Caco-2 (cell line): ENCODE measurements at regions not wholly inside any gene's neighbourhood (a gene's known extent, or its start where the extent isn't known, plus 50 kb on each side); places are given as distances from the start of the nearest gene placed in this dataset.

Experiments
- BruUV-seq: library from RNA; stranded (reverse); fragments of 400-500 nt; replicated peaks from 2 replicates; lab custom pipeline; 2021; lab: Mats Ljungman, UMichigan
- CTCF ChIA-PET: fragments of 300-600 bp; sonication (Branson Sonifier 250); formaldehyde crosslinking; loops from one replicate; lab custom pipeline; 2022; ENCODE audit warnings: antibody characterized with exemption; lab: Charles Lee
- POLR2A ChIA-PET: fragments of 300-600 bp; sonication (Branson Sonifier 250); formaldehyde crosslinking; loops from one replicate; lab custom pipeline; 2022; ENCODE audit warnings: antibody characterized with exemption; lab: Charles Lee
- DNase-seq, 2 experiments: peaks; one replicate each; pipeline versions ENCODE4 v3.0.0 to v3.0.0-alpha.2; 2020 to 2022
- H3K27me3 ChIP-seq: replicated peaks from 2 replicates; pipeline ENCODE4 v1.6.0; 2011; ENCODE audit warnings: low read length; ENCODE audit not compliant: control insufficient read depth, insufficient read depth
- H3K36me3 ChIP-seq: 2 replicates; pipeline ENCODE4 v1.5.1; 2011; ENCODE audit warnings: low read length; ENCODE audit not compliant: control insufficient read depth, insufficient read depth
- H3K4me1 ChIP-seq: fragments of 250-450 bp; sonication (Bioruptor Pico); 2 replicates; pipeline ENCODE4 v1.5.1; 2020; ENCODE audit warnings: mild to moderate bottlenecking
- H3K4me3 ChIP-seq: 2 replicates; pipeline ENCODE4 v1.5.1; 2011; ENCODE audit warnings: low read depth, mild to moderate bottlenecking, control low read depth, low read length
- H3K9me3 ChIP-seq: fragments of 250-450 bp; sonication (Bioruptor Pico); 2 replicates; pipeline ENCODE4 v1.5.1; 2020; ENCODE audit warnings: mild to moderate bottlenecking, moderate library complexity
- H3K27ac Mint-ChIP-seq: one replicate; pipeline ENCODE4 v1.8.0; 2022; ENCODE audit warnings: mixed read lengths; ENCODE audit not compliant: unreplicated experiment
- H3K27me3 Mint-ChIP-seq: one replicate; pipeline ENCODE4 v1.8.0; 2022; ENCODE audit warnings: mixed read lengths; ENCODE audit not compliant: insufficient read depth, unreplicated experiment
- H3K36me3 Mint-ChIP-seq: one replicate; pipeline ENCODE4 v1.8.0; 2022; ENCODE audit warnings: mild to moderate bottlenecking, mixed read lengths; ENCODE audit not compliant: insufficient read depth, unreplicated experiment
- H3K4me1 Mint-ChIP-seq: one replicate; pipeline ENCODE4 v1.8.0; 2022; ENCODE audit warnings: low read depth, mixed read lengths; ENCODE audit not compliant: unreplicated experiment
- H3K4me3 Mint-ChIP-seq: one replicate; pipeline ENCODE4 v1.8.0; 2022; ENCODE audit warnings: mild to moderate bottlenecking, moderate library complexity, mixed read lengths; ENCODE audit not compliant: unreplicated experiment
- H3K9me3 Mint-ChIP-seq: one replicate; pipeline ENCODE4 v1.8.0; 2022; ENCODE audit warnings: mixed read lengths; ENCODE audit not compliant: unreplicated experiment
- intact Hi-C: fragments of 100-400 bp; cut with micrococcal nuclease; formaldehyde crosslinking; loops from one replicate; pipeline ENCODE4 v1.10.0; 2022; ENCODE audit not compliant: unreplicated experiment
- TF ChIP-seq, protein P1 (sequence below), 2 experiments: fragments of 200-600 bp in 1 of 2; IDR thresholded peaks; 1 replicate in 1 of 2; 2 replicates in 1 of 2; pipeline versions ENCODE4 v1.5.1 to v1.8.0; 2011 to 2022; ENCODE audit warnings: antibody characterized with exemption in 1 of 2, control low read depth in 1 of 2, inconsistent platforms in 1 of 2, low read depth in 1 of 2, low read length in 1 of 2, mild to moderate bottlenecking in 1 of 2, moderate library complexity in 1 of 2; ENCODE audit not compliant: insufficient read depth in 1 of 2, severe bottlenecking in 1 of 2, unreplicated experiment in 1 of 2

DNA sequence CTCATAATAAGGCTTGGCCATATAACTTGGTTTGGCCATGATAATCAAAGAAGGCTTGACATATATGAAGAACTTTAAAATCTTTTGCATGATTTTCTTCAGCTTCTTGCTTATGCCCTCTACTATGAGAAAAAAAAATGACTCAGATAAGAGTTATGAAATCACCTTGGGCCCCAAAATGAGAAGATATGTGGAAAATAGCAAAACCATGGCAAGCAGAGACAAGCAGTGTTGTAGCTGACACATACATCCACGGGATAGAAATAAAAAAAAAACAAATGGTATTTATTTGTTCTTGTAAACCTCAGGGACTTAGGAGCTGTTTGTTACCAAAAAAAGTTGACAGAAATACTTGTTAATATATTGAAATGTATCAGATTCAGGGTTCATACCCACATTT is 614.8 kb upstream of the BCHE start:
- Histone ChIP-seq H3K9me3 (no peaks in the 10 kb centered on the region; the same call in 1 of the 2 replicates), H3K4me1 (peaks cover 42% of the 10 kb centered on the region), H3K4me3 (no peak overlapping the region), H3K27me3 (no peaks in the 10 kb centered on the region), H3K36me3 (no peaks in the 10 kb centered on the region)
- POLR2A ChIA-PET, result no interaction called here
- Mint-ChIP-seq H3K27me3 (no peaks in the 10 kb centered on the region), H3K9me3 (peaks cover 19% of the 10 kb centered on the region), H3K4me3 (no peak overlapping the region), H3K4me1 (peaks cover 23% of the 10 kb centered on the region), H3K36me3 (no peaks in the 10 kb centered on the region), H3K27ac (no peak overlapping the region)
- CTCF ChIA-PET, result no interaction called here
- TF ChIP-seq, protein P1, sequence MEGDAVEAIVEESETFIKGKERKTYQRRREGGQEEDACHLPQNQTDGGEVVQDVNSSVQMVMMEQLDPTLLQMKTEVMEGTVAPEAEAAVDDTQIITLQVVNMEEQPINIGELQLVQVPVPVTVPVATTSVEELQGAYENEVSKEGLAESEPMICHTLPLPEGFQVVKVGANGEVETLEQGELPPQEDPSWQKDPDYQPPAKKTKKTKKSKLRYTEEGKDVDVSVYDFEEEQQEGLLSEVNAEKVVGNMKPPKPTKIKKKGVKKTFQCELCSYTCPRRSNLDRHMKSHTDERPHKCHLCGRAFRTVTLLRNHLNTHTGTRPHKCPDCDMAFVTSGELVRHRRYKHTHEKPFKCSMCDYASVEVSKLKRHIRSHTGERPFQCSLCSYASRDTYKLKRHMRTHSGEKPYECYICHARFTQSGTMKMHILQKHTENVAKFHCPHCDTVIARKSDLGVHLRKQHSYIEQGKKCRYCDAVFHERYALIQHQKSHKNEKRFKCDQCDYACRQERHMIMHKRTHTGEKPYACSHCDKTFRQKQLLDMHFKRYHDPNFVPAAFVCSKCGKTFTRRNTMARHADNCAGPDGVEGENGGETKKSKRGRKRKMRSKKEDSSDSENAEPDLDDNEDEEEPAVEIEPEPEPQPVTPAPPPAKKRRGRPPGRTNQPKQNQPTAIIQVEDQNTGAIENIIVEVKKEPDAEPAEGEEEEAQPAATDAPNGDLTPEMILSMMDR (IDR thresholded peaks at IDR 0.05; ENCODE audit: insufficient read depth in 1 of 2, low read depth in 1 of 2, low read length in 1 of 2, severe bottlenecking in 1 of 2, unreplicated experiment in 1 of 2), result no peak
- no TSS peak for BruUV-seq
- DNase-seq, result no peak
- intact Hi-C loops, result no loop called here

DNA sequence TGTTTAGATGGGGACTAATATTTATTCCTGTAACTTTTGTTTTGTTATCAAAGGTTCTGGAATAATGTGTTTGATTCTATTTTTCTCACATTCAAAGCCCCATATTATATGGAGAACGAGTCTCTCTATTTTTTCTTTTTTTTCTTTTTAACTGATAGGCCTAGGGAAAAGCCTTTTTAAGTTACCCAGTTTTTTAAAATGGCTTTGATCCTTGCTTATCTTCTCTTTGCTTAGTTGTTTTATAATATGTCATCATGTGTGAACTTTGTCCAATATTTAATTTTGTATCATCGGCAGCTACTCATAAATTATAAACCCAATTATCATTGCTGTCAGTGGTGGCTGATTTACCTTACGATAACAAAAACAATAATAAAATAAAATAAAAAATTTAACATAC is 610.3 kb upstream of the BCHE start:
- no peak overlapping the region for H3K4me3 Mint-ChIP-seq
- no peaks in the 10 kb centered on the region for H3K9me3 Mint-ChIP-seq
- H3K4me1 Mint-ChIP-seq, result peaks cover 8% of the 10 kb centered on the region
- TF ChIP-seq, protein P1 (IDR thresholded peaks at IDR 0.05; ENCODE audit: insufficient read depth in 1 of 2, low read depth in 1 of 2, low read length in 1 of 2, severe bottlenecking in 1 of 2, unreplicated experiment in 1 of 2), result no peak
- H3K27me3 Mint-ChIP-seq, result no peaks in the 10 kb centered on the region
- Histone ChIP-seq H3K9me3 (no peaks in the 10 kb centered on the region), H3K4me1 (peaks cover 15% of the 10 kb centered on the region; the same call in 1 of the 2 replicates), H3K4me3 (no peak overlapping the region), H3K36me3 (no peaks in the 10 kb centered on the region), H3K27me3 (no peaks in the 10 kb centered on the region)
- BruUV-seq, result no TSS peak
- DNase-seq, result no peak
- no peaks in the 10 kb centered on the region for H3K36me3 Mint-ChIP-seq
- ChIA-PET POLR2A (no interaction called here), CTCF (no interaction called here)
- H3K27ac Mint-ChIP-seq, result no peak overlapping the region
- intact Hi-C loops, result loop anchor here (2.0 kb wide), 1 partner anchor 107 kb away; no protein-coding TSS in a partner anchor

DNA sequence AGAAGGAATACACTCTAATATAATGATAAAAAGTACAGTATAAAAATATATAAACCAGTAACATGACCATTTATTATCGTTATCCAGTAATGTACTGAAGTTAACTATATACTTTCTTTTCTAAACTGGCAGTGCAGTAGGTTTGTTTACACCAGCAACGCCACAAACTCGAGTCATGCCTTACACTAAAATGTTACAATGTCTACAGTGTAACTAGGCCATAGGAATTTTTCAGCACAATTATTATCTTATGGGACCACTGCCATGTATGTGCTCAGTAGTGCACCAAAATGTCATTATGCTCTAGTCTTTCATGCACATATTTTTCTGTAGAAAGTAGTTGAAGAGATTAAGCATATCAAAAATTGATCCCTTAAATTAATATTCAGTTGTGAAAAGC is 609.8 kb upstream of the BCHE start:
- TF ChIP-seq, protein P1 (IDR thresholded peaks at IDR 0.05; ENCODE audit: insufficient read depth in 1 of 2, low read depth in 1 of 2, low read length in 1 of 2, severe bottlenecking in 1 of 2, unreplicated experiment in 1 of 2), result no peak
- no peak overlapping the region for H3K27ac Mint-ChIP-seq
- no peaks in the 10 kb centered on the region for H3K9me3 Mint-ChIP-seq
- ChIA-PET POLR2A (no interaction called here), CTCF (no interaction called here)
- peaks cover 8% of the 10 kb centered on the region for H3K4me1 Mint-ChIP-seq
- H3K4me3 Mint-ChIP-seq, result no peak overlapping the region
- no peak for DNase-seq
- H3K27me3 Mint-ChIP-seq, result no peaks in the 10 kb centered on the region
- Histone ChIP-seq H3K4me1 (peaks cover 15% of the 10 kb centered on the region; the same call in 1 of the 2 replicates), H3K4me3 (no peak overlapping the region), H3K9me3 (no peaks in the 10 kb centered on the region), H3K27me3 (no peaks in the 10 kb centered on the region), H3K36me3 (no peaks in the 10 kb centered on the region)
- intact Hi-C loops, result loop anchor here (2.0 kb wide), 1 partner anchor 106 kb away; no protein-coding TSS in a partner anchor
- H3K36me3 Mint-ChIP-seq, result no peaks in the 10 kb centered on the region
- no TSS peak for BruUV-seq
